Lower leg skin (tissue), 3 donors: ENCODE measurements at regions not wholly inside any gene's neighbourhood (a gene's known extent, or its start where the extent isn't known, plus 50 kb on each side); places are given as distances from the start of the nearest gene placed in this dataset.

Source experiments
- POLR2A ChIP-seq, 2 donors: fragments of 450-650 bp; IDR thresholded peaks; one replicate each; pipeline ENCODE4 v1.6.1; 2016 to 2017; ENCODE audit warnings: antibody characterized with exemption in 2 of 2, mild to moderate bottlenecking in 1 of 2, moderate library complexity in 1 of 2
- TF ChIP-seq, protein P1 (sequence below), 3 donors: fragments of 450-650 bp; IDR thresholded peaks; one replicate each; pipeline ENCODE4 v1.5.1; 2016; ENCODE audit warnings: antibody characterized with exemption in 3 of 3, mild to moderate bottlenecking in 3 of 3, moderate library complexity in 2 of 3

- no peak for TF ChIP-seq POLR2A (IDR thresholded peaks at IDR 0.05)
- TF ChIP-seq, protein P1, sequence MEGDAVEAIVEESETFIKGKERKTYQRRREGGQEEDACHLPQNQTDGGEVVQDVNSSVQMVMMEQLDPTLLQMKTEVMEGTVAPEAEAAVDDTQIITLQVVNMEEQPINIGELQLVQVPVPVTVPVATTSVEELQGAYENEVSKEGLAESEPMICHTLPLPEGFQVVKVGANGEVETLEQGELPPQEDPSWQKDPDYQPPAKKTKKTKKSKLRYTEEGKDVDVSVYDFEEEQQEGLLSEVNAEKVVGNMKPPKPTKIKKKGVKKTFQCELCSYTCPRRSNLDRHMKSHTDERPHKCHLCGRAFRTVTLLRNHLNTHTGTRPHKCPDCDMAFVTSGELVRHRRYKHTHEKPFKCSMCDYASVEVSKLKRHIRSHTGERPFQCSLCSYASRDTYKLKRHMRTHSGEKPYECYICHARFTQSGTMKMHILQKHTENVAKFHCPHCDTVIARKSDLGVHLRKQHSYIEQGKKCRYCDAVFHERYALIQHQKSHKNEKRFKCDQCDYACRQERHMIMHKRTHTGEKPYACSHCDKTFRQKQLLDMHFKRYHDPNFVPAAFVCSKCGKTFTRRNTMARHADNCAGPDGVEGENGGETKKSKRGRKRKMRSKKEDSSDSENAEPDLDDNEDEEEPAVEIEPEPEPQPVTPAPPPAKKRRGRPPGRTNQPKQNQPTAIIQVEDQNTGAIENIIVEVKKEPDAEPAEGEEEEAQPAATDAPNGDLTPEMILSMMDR (IDR thresholded peaks at IDR 0.05): no peak
Observed at GRCh38 chr6:164227952-164228522, 813.5 kb downstream of the QKI start.
